ENCODE measurements at regions not wholly inside any gene's neighbourhood (a gene's known extent, or its start where the extent isn't known, plus 50 kb on each side); places are given as distances from the start of the nearest gene placed in this dataset.

GRCh38 chr10:4453950-4454349 lies 372.1 kb upstream of the AKR1E2 start:
- Histone ChIP-seq H3K9me1 (ENCODE audit: control insufficient read depth, extremely low read depth, insufficient read depth, low read length) (peaks cover 2% of the 10 kb centered on the region), H4K20me1 (ENCODE audit: control insufficient read depth, extremely low read depth, insufficient read depth, low read length) (no peaks in the 10 kb centered on the region), H3K79me2 (ENCODE audit: control insufficient read depth, insufficient read depth, low read length) (no peaks in the 10 kb centered on the region), H3K36me3 (ENCODE audit: control insufficient read depth in 2 of 2, extremely low read depth in 1 of 2, insufficient read depth in 2 of 2, low read length in 2 of 2) (no peaks in the 10 kb centered on the region), H3K27me3 (ENCODE audit: control insufficient read depth, extremely low read depth, insufficient read depth, low read length) (no peaks in the 10 kb centered on the region), H3K4me2 (ENCODE audit: control insufficient read depth, extremely low read depth, insufficient read depth, low read depth, low read length) (no peak overlapping the region), H3K4me3 (ENCODE audit: control insufficient read depth in 2 of 3, extremely low read depth in 1 of 3, insufficient read depth in 2 of 3, low read depth in 1 of 3, low read length in 3 of 3) (no peak overlapping the region), H3K27ac (ENCODE audit: control insufficient read depth, insufficient read depth, low read length) (no peak overlapping the region), H2AFZ (ENCODE audit: control insufficient read depth, low read length) (no peak overlapping the region), H3K4me1 (ENCODE audit: control insufficient read depth, extremely low read depth, insufficient read depth, low read length) (peaks cover 6% of the 10 kb centered on the region), H3K9me3 (ENCODE audit: control insufficient read depth, low read depth, low read length) (no peaks in the 10 kb centered on the region), H3K9ac (ENCODE audit: control insufficient read depth, extremely low read depth, insufficient read depth, low read length) (no peak overlapping the region)
- FAIRE-seq (no peak), DNase-seq (ENCODE audit: low read depth, low spot score) (no peak)
- dilution Hi-C loops (cut with MboI; ENCODE audit: extremely low pct_ligation_motif_present, low sequenced_read_pairs), result no loop called here
- TF ChIP-seq EZH2 (IDR thresholded peaks at IDR 0.05; ENCODE audit: low read length) (no peak), CTCF (optimal IDR thresholded peaks at IDR 0.05 in 1 of 3, IDR thresholded peaks at IDR 0.05 in 1 of 3, conservative IDR thresholded peaks at IDR 0.05 in 1 of 3; ENCODE audit: extremely low read depth in 1 of 3, insufficient read depth in 2 of 3, low read length in 3 of 3) (no peak)

GRCh38 chr10:4453276-4453675 lies 372.7 kb upstream of the AKR1E2 start:
- TF ChIP-seq CTCF (optimal IDR thresholded peaks at IDR 0.05 in 1 of 3, IDR thresholded peaks at IDR 0.05 in 1 of 3, conservative IDR thresholded peaks at IDR 0.05 in 1 of 3; ENCODE audit: extremely low read depth in 1 of 3, insufficient read depth in 2 of 3, low read length in 3 of 3), result no peak
- Histone ChIP-seq H3K9me1 (ENCODE audit: control insufficient read depth, extremely low read depth, insufficient read depth, low read length) (peaks cover 2% of the 10 kb centered on the region), H2AFZ (ENCODE audit: control insufficient read depth, low read length) (no peak overlapping the region), H3K9ac (ENCODE audit: control insufficient read depth, extremely low read depth, insufficient read depth, low read length) (no peak overlapping the region), H3K36me3 (ENCODE audit: control insufficient read depth in 2 of 2, extremely low read depth in 1 of 2, insufficient read depth in 2 of 2, low read length in 2 of 2) (no peaks in the 10 kb centered on the region), H3K4me1 (ENCODE audit: control insufficient read depth, extremely low read depth, insufficient read depth, low read length) (peaks cover 6% of the 10 kb centered on the region), H3K9me3 (ENCODE audit: control insufficient read depth, low read depth, low read length) (no peaks in the 10 kb centered on the region), H3K4me2 (ENCODE audit: control insufficient read depth, extremely low read depth, insufficient read depth, low read depth, low read length) (no peak overlapping the region), H4K20me1 (ENCODE audit: control insufficient read depth, extremely low read depth, insufficient read depth, low read length) (no peaks in the 10 kb centered on the region), H3K4me3 (ENCODE audit: control insufficient read depth in 2 of 3, extremely low read depth in 1 of 3, insufficient read depth in 2 of 3, low read depth in 1 of 3, low read length in 3 of 3) (no peak overlapping the region), H3K27ac (ENCODE audit: control insufficient read depth, insufficient read depth, low read length) (no peak overlapping the region), H3K79me2 (ENCODE audit: control insufficient read depth, insufficient read depth, low read length) (no peaks in the 10 kb centered on the region), H3K27me3 (ENCODE audit: control insufficient read depth, extremely low read depth, insufficient read depth, low read length) (no peaks in the 10 kb centered on the region)
- FAIRE-seq, result no peak
- no peak for DNase-seq (ENCODE audit: low read depth, low spot score)
- dilution Hi-C loops (cut with MboI; ENCODE audit: extremely low pct_ligation_motif_present, low sequenced_read_pairs), result no loop called here

All from keratinocyte (primary cell).